ENCODE measurements at regions not wholly inside any gene's neighbourhood (a gene's known extent, or its start where the extent isn't known, plus 50 kb on each side); places are given as distances from the start of the nearest gene placed in this dataset.

DNA sequence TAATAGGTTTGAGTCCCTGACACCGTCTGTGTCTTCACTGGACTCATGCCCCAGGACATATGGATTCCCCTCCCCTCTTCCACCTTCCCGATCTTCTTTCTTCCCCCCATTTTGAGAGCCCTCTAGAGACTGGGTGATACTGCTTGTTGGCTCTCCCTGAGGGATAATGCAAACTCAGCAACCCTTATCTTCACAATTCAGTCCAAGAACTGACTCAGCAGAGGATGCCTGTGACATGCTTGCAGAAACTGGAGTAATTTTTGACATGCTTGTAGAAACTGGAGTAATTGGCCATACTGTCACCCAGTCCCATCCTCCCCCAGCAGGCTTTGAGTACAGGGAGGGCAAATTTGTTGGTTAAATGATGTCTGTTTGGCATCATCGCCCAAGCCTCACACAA is 127.6 kb upstream of the CTTNBP2NL start:
- no peaks in the 10 kb centered on the region for H3K4me1 ChIP-seq (ENCODE audit: insufficient read depth, insufficient read length)
- TF ChIP-seq ZNF274 (IDR thresholded peaks at IDR 0.05; ENCODE audit: low read depth, low read length) (no peak), SUZ12 (IDR thresholded peaks at IDR 0.05; ENCODE audit: extremely low read depth, insufficient read depth, insufficient read length) (no peak), YY1 (IDR thresholded peaks at IDR 0.05; ENCODE audit: insufficient read depth, insufficient read length) (no peak)
- no peak overlapping the region for H3K9ac ChIP-seq (ENCODE audit: insufficient read length, low read depth)
- H3K36me3 ChIP-seq (ENCODE audit: insufficient read depth, insufficient read length, low read length) = no peaks in the 10 kb centered on the region
- no peak overlapping the region for H3K4me3 ChIP-seq (ENCODE audit: insufficient read length, low read depth)
- DNase-seq (ENCODE audit: low read depth, low spot score) = no peak
- H3K27me3 ChIP-seq (ENCODE audit: insufficient read depth, insufficient read length) = peaks cover 2% of the 10 kb centered on the region
- H3K9me3 ChIP-seq (ENCODE audit: insufficient read depth, low read length) = no peaks in the 10 kb centered on the region

DNA sequence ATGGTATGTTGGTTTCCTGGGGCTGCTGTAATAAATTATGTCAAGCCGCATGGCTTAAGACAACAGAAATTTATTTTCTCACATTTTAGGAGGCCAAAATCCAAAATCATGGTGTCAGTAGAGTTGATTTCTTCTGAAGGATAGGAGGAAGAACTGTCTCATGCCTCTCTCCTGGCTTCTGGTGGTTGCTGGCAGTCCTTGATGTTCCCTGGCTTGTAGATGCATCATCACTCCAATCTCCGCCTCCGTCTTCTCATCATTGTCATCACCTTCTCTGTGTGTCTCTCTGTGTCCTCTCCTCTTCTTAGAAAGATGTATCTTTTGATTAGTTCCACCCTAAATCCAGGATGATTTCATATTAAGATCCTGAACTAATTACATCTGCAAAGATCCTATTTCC is 124.7 kb upstream of the CTTNBP2NL start:
- Histone ChIP-seq H3K9ac (ENCODE audit: insufficient read length, low read depth) (no peak overlapping the region), H3K27me3 (ENCODE audit: insufficient read depth, insufficient read length) (peaks cover 2% of the 10 kb centered on the region), H3K36me3 (ENCODE audit: insufficient read depth, insufficient read length, low read length) (no peaks in the 10 kb centered on the region), H3K4me3 (ENCODE audit: insufficient read length, low read depth) (no peak overlapping the region), H3K4me1 (ENCODE audit: insufficient read depth, insufficient read length) (no peaks in the 10 kb centered on the region), H3K9me3 (ENCODE audit: insufficient read depth, low read length) (peaks cover 13% of the 10 kb centered on the region; the same call in 1 of the 2 replicates)
- no peak for DNase-seq (ENCODE audit: low read depth, low spot score)
- TF ChIP-seq YY1 (IDR thresholded peaks at IDR 0.05; ENCODE audit: insufficient read depth, insufficient read length) = no peak

DNA sequence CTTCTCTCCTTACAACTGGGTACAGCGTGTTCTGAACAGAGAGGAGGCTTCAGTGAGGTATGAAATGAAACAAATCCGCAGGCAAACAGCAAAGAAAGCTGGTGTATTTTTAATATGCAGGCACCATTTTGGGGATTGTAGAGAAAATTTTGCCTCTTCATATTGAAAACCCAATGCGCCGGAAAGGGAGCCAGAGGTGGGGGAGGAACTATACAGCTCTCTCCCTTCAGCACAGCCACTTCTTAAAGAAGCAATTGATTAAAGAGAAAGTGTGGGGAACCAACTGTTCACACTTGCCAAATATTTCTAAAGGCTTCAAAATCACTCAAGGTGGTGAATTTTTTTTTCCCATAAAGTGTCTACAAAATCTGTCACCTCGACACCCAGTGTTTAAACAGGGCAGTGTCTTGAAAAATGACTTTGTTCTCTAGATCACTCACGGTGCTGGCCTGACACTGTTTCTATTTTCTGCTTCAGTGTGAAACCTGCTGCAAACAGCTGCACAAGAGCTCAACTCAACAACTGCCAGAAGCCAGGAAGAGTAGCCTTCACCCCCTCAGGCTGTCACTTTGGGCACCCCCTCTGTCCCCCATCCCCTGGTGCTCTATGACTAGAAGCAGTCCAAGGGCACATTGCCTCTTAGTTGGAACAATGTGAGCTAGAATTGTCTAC is 123.8 kb upstream of the CTTNBP2NL start:
- Histone ChIP-seq H3K27me3 (ENCODE audit: insufficient read depth, insufficient read length) (peaks cover 2% of the 10 kb centered on the region), H3K9ac (ENCODE audit: insufficient read length, low read depth) (no peak overlapping the region), H3K36me3 (ENCODE audit: insufficient read depth, insufficient read length, low read length) (no peaks in the 10 kb centered on the region), H3K4me3 (ENCODE audit: insufficient read length, low read depth) (no peak overlapping the region), H3K9me3 (ENCODE audit: insufficient read depth, low read length) (peaks cover 13% of the 10 kb centered on the region; the same call in 1 of the 2 replicates), H3K4me1 (ENCODE audit: insufficient read depth, insufficient read length) (no peaks in the 10 kb centered on the region)
- no peak for DNase-seq (ENCODE audit: low read depth, low spot score)
- TF ChIP-seq SUZ12 (IDR thresholded peaks at IDR 0.05; ENCODE audit: extremely low read depth, insufficient read depth, insufficient read length) (no peak), YY1 (IDR thresholded peaks at IDR 0.05; ENCODE audit: insufficient read depth, insufficient read length) (no peak), ZNF274 (IDR thresholded peaks at IDR 0.05; ENCODE audit: low read depth, low read length) (no peak)

DNA sequence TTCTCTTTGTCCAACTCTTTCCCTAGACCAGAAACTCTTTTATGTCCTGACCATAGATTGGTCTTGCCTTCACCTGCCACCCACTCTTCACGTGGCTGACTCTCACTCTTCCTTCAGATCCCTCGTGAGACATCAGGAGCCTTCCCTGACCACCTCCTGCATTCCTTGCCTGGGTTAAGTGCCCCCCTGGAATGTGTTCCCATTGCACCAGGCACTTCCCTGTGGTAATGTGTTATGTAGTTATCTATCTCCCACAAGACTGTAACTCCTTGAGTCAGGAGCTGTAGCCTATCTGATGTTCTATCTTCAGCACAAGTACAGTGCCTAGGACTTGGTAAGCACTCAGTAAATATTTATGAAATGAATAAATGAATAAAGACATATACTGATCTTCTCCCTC is 111.2 kb upstream of the CTTNBP2NL start:
- no peak for TF ChIP-seq ZNF274 (IDR thresholded peaks at IDR 0.05; ENCODE audit: low read depth, low read length)
- no peak for TF ChIP-seq YY1 (IDR thresholded peaks at IDR 0.05; ENCODE audit: insufficient read depth, insufficient read length)
- TF ChIP-seq SUZ12 (IDR thresholded peaks at IDR 0.05; ENCODE audit: extremely low read depth, insufficient read depth, insufficient read length) = no peak
- no peaks in the 10 kb centered on the region for H3K4me1 ChIP-seq (ENCODE audit: insufficient read depth, insufficient read length)
- H3K9me3 ChIP-seq (ENCODE audit: insufficient read depth, low read length) = no peaks in the 10 kb centered on the region
- DNase-seq (ENCODE audit: low read depth, low spot score) = no peak
- H3K36me3 ChIP-seq (ENCODE audit: insufficient read depth, insufficient read length, low read length) = no peaks in the 10 kb centered on the region
- H3K4me3 ChIP-seq (ENCODE audit: insufficient read length, low read depth) = no peak overlapping the region
- no peaks in the 10 kb centered on the region for H3K27me3 ChIP-seq (ENCODE audit: insufficient read depth, insufficient read length)
- H3K9ac ChIP-seq (ENCODE audit: insufficient read length, low read depth) = no peak overlapping the region

DNA sequence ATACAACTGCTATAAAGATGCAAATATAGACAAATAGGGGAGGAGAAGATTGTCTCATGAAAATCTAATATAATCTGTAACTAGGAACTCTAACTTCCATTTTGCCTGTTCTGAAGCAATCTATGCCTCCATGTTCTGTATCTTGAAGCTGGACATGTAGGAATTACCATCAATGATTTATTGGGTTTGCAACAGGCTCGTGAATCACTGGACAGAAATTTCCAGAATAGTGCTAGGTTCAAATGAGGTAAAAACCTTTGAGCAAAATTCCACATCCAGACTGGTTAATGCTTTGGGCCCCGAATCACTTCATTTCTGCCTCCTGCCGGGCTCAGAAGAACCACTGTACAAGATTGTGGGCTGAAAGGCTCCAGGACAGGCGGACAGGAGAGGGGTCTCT is 110.7 kb upstream of the CTTNBP2NL start:
- no peaks in the 10 kb centered on the region for H3K36me3 ChIP-seq (ENCODE audit: insufficient read depth, insufficient read length, low read length)
- no peak overlapping the region for H3K9ac ChIP-seq (ENCODE audit: insufficient read length, low read depth)
- no peaks in the 10 kb centered on the region for H3K9me3 ChIP-seq (ENCODE audit: insufficient read depth, low read length)
- no peak for DNase-seq (ENCODE audit: low read depth, low spot score)
- no peak for TF ChIP-seq ZNF274 (IDR thresholded peaks at IDR 0.05; ENCODE audit: low read depth, low read length)
- no peak for TF ChIP-seq YY1 (IDR thresholded peaks at IDR 0.05; ENCODE audit: insufficient read depth, insufficient read length)
- TF ChIP-seq SUZ12 (IDR thresholded peaks at IDR 0.05; ENCODE audit: extremely low read depth, insufficient read depth, insufficient read length) = no peak
- no peaks in the 10 kb centered on the region for H3K27me3 ChIP-seq (ENCODE audit: insufficient read depth, insufficient read length)
- no peak overlapping the region for H3K4me3 ChIP-seq (ENCODE audit: insufficient read length, low read depth)
- no peaks in the 10 kb centered on the region for H3K4me1 ChIP-seq (ENCODE audit: insufficient read depth, insufficient read length)

DNA sequence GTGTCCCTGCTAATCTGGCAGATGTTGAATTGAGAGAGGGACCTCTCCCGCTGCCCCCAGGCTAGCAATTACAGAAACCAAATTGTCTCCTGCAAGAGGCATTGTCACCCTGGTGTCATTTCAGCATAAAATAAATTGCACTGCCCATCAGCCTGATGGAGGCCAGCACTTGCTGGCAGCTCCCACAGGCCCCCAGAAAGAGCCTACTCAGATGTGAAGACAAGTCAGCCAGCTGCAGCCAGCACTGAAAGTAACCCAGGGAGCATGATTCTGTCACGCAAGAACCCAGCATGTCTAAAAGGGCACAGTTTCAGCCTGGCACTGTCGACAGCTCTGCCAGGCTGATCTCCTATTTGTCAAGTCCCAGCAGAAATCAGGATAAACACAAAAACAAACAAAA is 110.3 kb upstream of the CTTNBP2NL start:
- no peak for DNase-seq (ENCODE audit: low read depth, low spot score)
- Histone ChIP-seq H3K9me3 (ENCODE audit: insufficient read depth, low read length) (no peaks in the 10 kb centered on the region), H3K27me3 (ENCODE audit: insufficient read depth, insufficient read length) (no peaks in the 10 kb centered on the region), H3K9ac (ENCODE audit: insufficient read length, low read depth) (no peak overlapping the region), H3K36me3 (ENCODE audit: insufficient read depth, insufficient read length, low read length) (no peaks in the 10 kb centered on the region), H3K4me3 (ENCODE audit: insufficient read length, low read depth) (no peak overlapping the region), H3K4me1 (ENCODE audit: insufficient read depth, insufficient read length) (no peaks in the 10 kb centered on the region)
- TF ChIP-seq YY1 (IDR thresholded peaks at IDR 0.05; ENCODE audit: insufficient read depth, insufficient read length) = no peak
- no peak for TF ChIP-seq SUZ12 (IDR thresholded peaks at IDR 0.05; ENCODE audit: extremely low read depth, insufficient read depth, insufficient read length)
- TF ChIP-seq ZNF274 (IDR thresholded peaks at IDR 0.05; ENCODE audit: low read depth, low read length) = no peak

DNA sequence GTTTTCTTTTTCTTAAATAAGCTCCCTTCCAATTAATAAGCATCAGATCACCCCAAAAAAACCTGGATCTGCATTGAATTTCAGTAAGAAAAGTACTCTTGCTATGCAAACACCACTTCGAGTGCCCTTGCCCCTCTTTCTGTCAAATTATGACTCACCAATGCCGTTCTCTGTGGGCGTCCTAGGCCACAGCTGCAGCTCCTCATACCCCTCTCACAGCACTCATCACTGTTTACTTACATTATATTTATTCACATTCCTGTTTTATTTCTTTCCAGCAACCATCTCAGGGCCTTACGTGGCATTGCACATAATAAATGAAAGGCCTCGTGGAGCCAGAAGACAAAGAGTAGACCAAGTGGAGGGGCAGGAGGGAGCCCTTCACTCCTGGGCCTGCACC is 99.1 kb upstream of the CTTNBP2NL start:
- H3K4me3 ChIP-seq (ENCODE audit: insufficient read length, low read depth) = no peak overlapping the region

More for the DNA sequence above, 99.1 kb upstream of the CTTNBP2NL start:
- no peaks in the 10 kb centered on the region for H3K27me3 ChIP-seq (ENCODE audit: insufficient read depth, insufficient read length)
- peaks cover 16% of the 10 kb centered on the region; the same call in 1 of the 2 replicates for H3K9me3 ChIP-seq (ENCODE audit: insufficient read depth, low read length)
- no peaks in the 10 kb centered on the region for H3K4me1 ChIP-seq (ENCODE audit: insufficient read depth, insufficient read length)
- no peak for DNase-seq (ENCODE audit: low read depth, low spot score)
- no peak overlapping the region for H3K9ac ChIP-seq (ENCODE audit: insufficient read length, low read depth)
- H3K36me3 ChIP-seq (ENCODE audit: insufficient read depth, insufficient read length, low read length) = no peaks in the 10 kb centered on the region
- TF ChIP-seq ZNF274 (IDR thresholded peaks at IDR 0.05; ENCODE audit: low read depth, low read length) = no peak
- no peak for TF ChIP-seq YY1 (IDR thresholded peaks at IDR 0.05; ENCODE audit: insufficient read depth, insufficient read length)
- no peak for TF ChIP-seq SUZ12 (IDR thresholded peaks at IDR 0.05; ENCODE audit: extremely low read depth, insufficient read depth, insufficient read length)
